SK-N-SH treated with all-trans-retinoic acid at 6 μM for 48 hours (cell line): ENCODE measurements at regions not wholly inside any gene's neighbourhood (a gene's known extent, or its start where the extent isn't known, plus 50 kb on each side); places are given as distances from the start of the nearest gene placed in this dataset.
"Not testable (repeated sequence)": the region's sequence is repeated elsewhere in the genome, so short reads cannot be mapped to it uniquely, and the experiment has no call there.

Experiments used
- ARNTL ChIP-seq: fragments of 450-650 bp; formaldehyde crosslinking; IDR thresholded peaks from 2 replicates; pipeline ENCODE4 v1.5.0; 2020; ENCODE audit warnings: low read depth, mild to moderate bottlenecking, moderate library complexity, borderline replicate concordance
- CSDC2 ChIP-seq: fragments of 250-450 bp; sonication (Bioruptor Pico); IDR thresholded peaks from 2 replicates; pipeline ENCODE4 v1.5.0; 2020; ENCODE audit warnings: mild to moderate bottlenecking, moderate library complexity
- ESRRG ChIP-seq: fragments of 250-450 bp; sonication (Bioruptor Pico); IDR thresholded peaks from 2 replicates; pipeline ENCODE4 v1.6.1; 2021; ENCODE audit warnings: mild to moderate bottlenecking
- ISL1 ChIP-seq: fragments of 250-450 bp; sonication (Bioruptor Pico); IDR thresholded peaks from 2 replicates; pipeline ENCODE4 v2.1.2; 2022; ENCODE audit warnings: mild to moderate bottlenecking, moderate library complexity
- RARB ChIP-seq: fragments of 250-450 bp; sonication (Bioruptor Pico); IDR thresholded peaks from 2 replicates; pipeline ENCODE4 v1.8.0; 2021; ENCODE audit warnings: mild to moderate bottlenecking, moderate library complexity
- TCF4 ChIP-seq: fragments of 250-450 bp; sonication (Bioruptor Pico); IDR thresholded peaks from 2 replicates; pipeline ENCODE4 v1.8.0; 2021; ENCODE audit warnings: mild to moderate bottlenecking, moderate library complexity, borderline replicate concordance
- ZFP3 ChIP-seq: fragments of 250-450 bp; sonication (Bioruptor Pico); IDR thresholded peaks from 2 replicates; pipeline ENCODE4 v1.5.0; 2020; ENCODE audit warnings: mild to moderate bottlenecking, moderate library complexity
- ZNF565 ChIP-seq: fragments of 450-650 bp; formaldehyde crosslinking; conservative IDR thresholded peaks from 2 replicates; pipeline ENCODE4 v1.5.0; 2020; ENCODE audit warnings: low read depth, mild to moderate bottlenecking, moderate library complexity
- ZNF70 ChIP-seq: fragments of 450-650 bp; formaldehyde crosslinking; IDR thresholded peaks from 2 replicates; pipeline ENCODE4 v1.5.0; 2020; ENCODE audit warnings: mild to moderate bottlenecking, moderate library complexity
- TF ChIP-seq, protein P1 (sequence below): fragments of 250-450 bp; sonication (Bioruptor Pico); IDR thresholded peaks from 2 replicates; pipeline ENCODE4 v1.5.1; 2021; ENCODE audit warnings: mild to moderate bottlenecking, moderate library complexity
- TF ChIP-seq, protein P2 (sequence below): fragments of 250-450 bp; sonication (Bioruptor Pico); IDR thresholded peaks from 2 replicates; pipeline ENCODE4 v1.8.0; 2021; ENCODE audit warnings: low read depth, mild to moderate bottlenecking, moderate library complexity, borderline replicate concordance
- TF ChIP-seq, protein P3 (sequence below): fragments of 250-450 bp; sonication (Bioruptor Pico); IDR thresholded peaks from 2 replicates; pipeline ENCODE4 v1.5.1; 2020; ENCODE audit warnings: low read depth, mild to moderate bottlenecking, moderate library complexity
- TF ChIP-seq, protein P4 (sequence below): fragments of 250-450 bp; sonication (Bioruptor Pico); IDR thresholded peaks from 2 replicates; pipeline ENCODE4 v1.8.0; 2020; ENCODE audit warnings: mild to moderate bottlenecking, moderate library complexity, borderline replicate concordance

DNA sequence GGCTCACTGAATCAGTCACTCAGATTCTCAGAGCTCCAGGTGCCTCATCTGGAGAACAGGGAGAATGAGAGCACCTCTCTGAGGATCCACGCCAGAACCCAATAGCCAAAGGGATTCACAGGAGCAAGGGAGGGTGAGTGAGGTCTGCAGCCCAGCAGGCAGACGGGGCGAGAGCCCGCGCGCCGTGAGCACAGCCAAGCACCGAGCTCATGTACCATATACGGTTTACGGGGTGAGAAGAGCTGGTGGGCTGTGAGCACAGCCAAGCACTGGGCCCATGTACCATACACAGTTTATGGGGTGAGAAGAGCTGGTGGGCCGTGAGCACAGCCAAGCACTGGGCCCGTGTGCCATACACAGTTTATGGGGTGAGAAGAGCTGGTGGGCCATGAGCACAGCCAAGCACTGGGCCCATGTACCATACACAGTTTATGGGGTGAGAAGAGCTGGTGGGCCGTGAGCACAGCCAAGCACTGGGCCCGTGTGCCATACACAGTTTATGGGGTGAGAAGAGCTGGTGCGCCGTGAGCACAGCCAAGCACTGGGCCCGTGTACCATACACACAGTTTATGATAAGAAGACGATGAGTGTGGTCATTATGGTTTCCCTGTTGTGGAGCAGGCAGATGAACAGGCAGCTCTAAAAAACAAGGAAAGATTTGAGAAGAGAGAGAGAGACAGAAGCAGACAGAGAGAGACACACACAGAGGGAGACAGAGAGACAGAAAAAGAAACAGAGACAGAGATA is 125.7 kb upstream of the ANO1 start:
- TF ChIP-seq CSDC2; ZNF565 (CRISPR knock-in tag); ISL1 (CRISPR knock-in tag); ZFP3 (CRISPR knock-in tag); ZNF70 (CRISPR knock-in tag); ESRRG (CRISPR knock-in tag); ARNTL (CRISPR knock-in tag); RARB (CRISPR knock-in tag); TCF4 (CRISPR knock-in tag): not testable (repeated sequence)
- TF ChIP-seq, protein P1, sequence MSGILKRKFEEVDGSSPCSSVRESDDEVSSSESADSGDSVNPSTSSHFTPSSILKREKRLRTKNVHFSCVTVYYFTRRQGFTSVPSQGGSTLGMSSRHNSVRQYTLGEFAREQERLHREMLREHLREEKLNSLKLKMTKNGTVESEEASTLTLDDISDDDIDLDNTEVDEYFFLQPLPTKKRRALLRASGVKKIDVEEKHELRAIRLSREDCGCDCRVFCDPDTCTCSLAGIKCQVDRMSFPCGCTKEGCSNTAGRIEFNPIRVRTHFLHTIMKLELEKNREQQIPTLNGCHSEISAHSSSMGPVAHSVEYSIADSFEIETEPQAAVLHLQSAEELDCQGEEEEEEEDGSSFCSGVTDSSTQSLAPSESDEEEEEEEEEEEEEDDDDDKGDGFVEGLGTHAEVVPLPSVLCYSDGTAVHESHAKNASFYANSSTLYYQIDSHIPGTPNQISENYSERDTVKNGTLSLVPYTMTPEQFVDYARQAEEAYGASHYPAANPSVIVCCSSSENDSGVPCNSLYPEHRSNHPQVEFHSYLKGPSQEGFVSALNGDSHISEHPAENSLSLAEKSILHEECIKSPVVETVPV = not testable (repeated sequence)
- TF ChIP-seq, protein P2, sequence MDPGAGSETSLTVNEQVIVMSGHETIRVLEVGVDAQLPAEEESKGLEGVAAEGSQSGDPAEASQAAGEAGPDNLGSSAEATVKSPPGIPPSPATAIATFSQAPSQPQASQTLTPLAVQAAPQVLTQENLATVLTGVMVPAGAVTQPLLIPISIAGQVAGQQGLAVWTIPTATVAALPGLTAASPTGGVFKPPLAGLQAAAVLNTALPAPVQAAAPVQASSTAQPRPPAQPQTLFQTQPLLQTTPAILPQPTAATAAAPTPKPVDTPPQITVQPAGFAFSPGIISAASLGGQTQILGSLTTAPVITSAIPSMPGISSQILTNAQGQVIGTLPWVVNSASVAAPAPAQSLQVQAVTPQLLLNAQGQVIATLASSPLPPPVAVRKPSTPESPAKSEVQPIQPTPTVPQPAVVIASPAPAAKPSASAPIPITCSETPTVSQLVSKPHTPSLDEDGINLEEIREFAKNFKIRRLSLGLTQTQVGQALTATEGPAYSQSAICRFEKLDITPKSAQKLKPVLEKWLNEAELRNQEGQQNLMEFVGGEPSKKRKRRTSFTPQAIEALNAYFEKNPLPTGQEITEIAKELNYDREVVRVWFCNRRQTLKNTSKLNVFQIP = not testable (repeated sequence)
- TF ChIP-seq, protein P3, sequence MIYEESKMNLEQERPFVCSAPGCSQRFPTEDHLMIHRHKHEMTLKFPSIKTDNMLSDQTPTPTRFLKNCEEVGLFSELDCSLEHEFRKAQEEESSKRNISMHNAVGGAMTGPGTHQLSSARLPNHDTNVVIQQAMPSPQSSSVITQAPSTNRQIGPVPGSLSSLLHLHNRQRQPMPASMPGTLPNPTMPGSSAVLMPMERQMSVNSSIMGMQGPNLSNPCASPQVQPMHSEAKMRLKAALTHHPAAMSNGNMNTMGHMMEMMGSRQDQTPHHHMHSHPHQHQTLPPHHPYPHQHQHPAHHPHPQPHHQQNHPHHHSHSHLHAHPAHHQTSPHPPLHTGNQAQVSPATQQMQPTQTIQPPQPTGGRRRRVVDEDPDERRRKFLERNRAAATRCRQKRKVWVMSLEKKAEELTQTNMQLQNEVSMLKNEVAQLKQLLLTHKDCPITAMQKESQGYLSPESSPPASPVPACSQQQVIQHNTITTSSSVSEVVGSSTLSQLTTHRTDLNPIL (CRISPR knock-in tag) = not testable (repeated sequence)
- TF ChIP-seq, protein P4, sequence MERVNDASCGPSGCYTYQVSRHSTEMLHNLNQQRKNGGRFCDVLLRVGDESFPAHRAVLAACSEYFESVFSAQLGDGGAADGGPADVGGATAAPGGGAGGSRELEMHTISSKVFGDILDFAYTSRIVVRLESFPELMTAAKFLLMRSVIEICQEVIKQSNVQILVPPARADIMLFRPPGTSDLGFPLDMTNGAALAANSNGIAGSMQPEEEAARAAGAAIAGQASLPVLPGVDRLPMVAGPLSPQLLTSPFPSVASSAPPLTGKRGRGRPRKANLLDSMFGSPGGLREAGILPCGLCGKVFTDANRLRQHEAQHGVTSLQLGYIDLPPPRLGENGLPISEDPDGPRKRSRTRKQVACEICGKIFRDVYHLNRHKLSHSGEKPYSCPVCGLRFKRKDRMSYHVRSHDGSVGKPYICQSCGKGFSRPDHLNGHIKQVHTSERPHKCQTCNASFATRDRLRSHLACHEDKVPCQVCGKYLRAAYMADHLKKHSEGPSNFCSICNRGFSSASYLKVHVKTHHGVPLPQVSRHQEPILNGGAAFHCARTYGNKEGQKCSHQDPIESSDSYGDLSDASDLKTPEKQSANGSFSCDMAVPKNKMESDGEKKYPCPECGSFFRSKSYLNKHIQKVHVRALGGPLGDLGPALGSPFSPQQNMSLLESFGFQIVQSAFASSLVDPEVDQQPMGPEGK (CRISPR knock-in tag) = not testable (repeated sequence)
